GM03348 (cell line): ENCODE measurements at regions not wholly inside any gene's neighbourhood (a gene's known extent, or its start where the extent isn't known, plus 50 kb on each side); places are given as distances from the start of the nearest gene placed in this dataset.
"Not testable (repeated sequence)": the region's sequence is repeated elsewhere in the genome, so short reads cannot be mapped to it uniquely, and the experiment has no call there.

Experiments used
- DNase-seq: peaks from one replicate; pipeline ENCODE4 v3.0.0; 2012; ENCODE audit warnings: low spot score

- DNase-seq: no peak
These were observed 149.4 kb upstream of the CHST15 start for GRCh38 chr10:124242791-124243190.

- no peak for DNase-seq
These were observed 149.0 kb upstream of the CHST15 start for GRCh38 chr10:124242365-124242764.

- DNase-seq: not testable (repeated sequence)
These were observed 148.1 kb upstream of the CHST15 start for GRCh38 chr10:124241510-124241909.

- no peak for DNase-seq
These were observed 147.5 kb upstream of the CHST15 start for GRCh38 chr10:124240839-124241291.

- DNase-seq: no peak
These were observed 146.3 kb upstream of the CHST15 start for GRCh38 chr10:124239696-124240095.

GRCh38 chr10:124239134-124239533, 145.7 kb upstream of the CHST15 start:
- DNase-seq: no peak

- no peak for DNase-seq
These were observed 145.0 kb upstream of the CHST15 start for GRCh38 chr10:124238367-124238766.

- DNase-seq: no peak
These were observed 144.0 kb upstream of the CHST15 start for GRCh38 chr10:124237282-124237961.

GRCh38 chr10:124236816-124237215, 143.4 kb upstream of the CHST15 start:
- DNase-seq: no peak

GRCh38 chr10:124236136-124236535, 142.7 kb upstream of the CHST15 start:
- DNase-seq: no peak

GRCh38 chr10:124235232-124235631, 141.8 kb upstream of the CHST15 start:
- DNase-seq: no peak

GRCh38 chr10:124233546-124234138, 140.2 kb upstream of the CHST15 start:
- DNase-seq: no peak

GRCh38 chr10:124232686-124233545, 139.5 kb upstream of the CHST15 start:
- no peak for DNase-seq

GRCh38 chr10:124231168-124232155, 138.1 kb upstream of the CHST15 start:
- no peak for DNase-seq

- no peak for DNase-seq
These were observed 137.3 kb upstream of the CHST15 start for GRCh38 chr10:124230635-124231167.

GRCh38 chr10:124229989-124230634, 136.7 kb upstream of the CHST15 start:
- no peak for DNase-seq

- DNase-seq: no peak
These were observed 136.0 kb upstream of the CHST15 start for GRCh38 chr10:124229201-124229988.

- DNase-seq: no peak
These were observed 135.1 kb upstream of the CHST15 start for GRCh38 chr10:124228471-124228870.

GRCh38 chr10:124227988-124228387, 134.6 kb upstream of the CHST15 start:
- no peak for DNase-seq
